Right lobe of liver (tissue), 4 donors: ENCODE measurements at regions not wholly inside any gene's neighbourhood (a gene's known extent, or its start where the extent isn't known, plus 50 kb on each side); places are given as distances from the start of the nearest gene placed in this dataset.

Source experiments
- POLR2A ChIP-seq: fragments of 450-650 bp; IDR thresholded peaks from one replicate; pipeline ENCODE4 v1.6.1; 2017; ENCODE audit warnings: antibody characterized with exemption, mild to moderate bottlenecking
- TF ChIP-seq, protein P1 (sequence below), 4 donors: fragments of 200-600 bp in 3 of 4; fragments of 450-650 bp in 1 of 4; IDR thresholded peaks; one replicate each; pipeline versions ENCODE4 v1.5.1 to v1.8.0; 2016 to 2022; ENCODE audit warnings: antibody characterized with exemption in 4 of 4, mild to moderate bottlenecking in 2 of 4
- donor health status: DM: no; HTN: no; CAD: no.
- donor health status: DM: no; HTN: no; CAD: no.
- donor health status: DM: no; HTN: yes; CAD: no.

GRCh38 chr11:128297091-128297651 is 290.2 kb downstream of the ETS1 start:
- TF ChIP-seq, protein P1, sequence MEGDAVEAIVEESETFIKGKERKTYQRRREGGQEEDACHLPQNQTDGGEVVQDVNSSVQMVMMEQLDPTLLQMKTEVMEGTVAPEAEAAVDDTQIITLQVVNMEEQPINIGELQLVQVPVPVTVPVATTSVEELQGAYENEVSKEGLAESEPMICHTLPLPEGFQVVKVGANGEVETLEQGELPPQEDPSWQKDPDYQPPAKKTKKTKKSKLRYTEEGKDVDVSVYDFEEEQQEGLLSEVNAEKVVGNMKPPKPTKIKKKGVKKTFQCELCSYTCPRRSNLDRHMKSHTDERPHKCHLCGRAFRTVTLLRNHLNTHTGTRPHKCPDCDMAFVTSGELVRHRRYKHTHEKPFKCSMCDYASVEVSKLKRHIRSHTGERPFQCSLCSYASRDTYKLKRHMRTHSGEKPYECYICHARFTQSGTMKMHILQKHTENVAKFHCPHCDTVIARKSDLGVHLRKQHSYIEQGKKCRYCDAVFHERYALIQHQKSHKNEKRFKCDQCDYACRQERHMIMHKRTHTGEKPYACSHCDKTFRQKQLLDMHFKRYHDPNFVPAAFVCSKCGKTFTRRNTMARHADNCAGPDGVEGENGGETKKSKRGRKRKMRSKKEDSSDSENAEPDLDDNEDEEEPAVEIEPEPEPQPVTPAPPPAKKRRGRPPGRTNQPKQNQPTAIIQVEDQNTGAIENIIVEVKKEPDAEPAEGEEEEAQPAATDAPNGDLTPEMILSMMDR (IDR thresholded peaks at IDR 0.05), result no peak
- no peak for TF ChIP-seq POLR2A
